CD8-positive, alpha-beta memory T cell (primary cell): ENCODE measurements at regions not wholly inside any gene's neighbourhood (a gene's known extent, or its start where the extent isn't known, plus 50 kb on each side); places are given as distances from the start of the nearest gene placed in this dataset.

Experiments used
- CTCF ChIA-PET: fragments of 350-600 bp; sonication (Branson Sonifier 250); formaldehyde crosslinking; loops from one replicate; lab custom pipeline; 2021; ENCODE audit warnings: antibody characterized with exemption; lab: Charles Lee
- POLR2A ChIA-PET: fragments of 350-600 bp; sonication (Branson Sonifier 250); formaldehyde crosslinking; loops from one replicate; lab custom pipeline; 2021; ENCODE audit warnings: antibody characterized with exemption; lab: Charles Lee
- DNase-seq, 5 donors: peaks; one replicate each; pipeline versions ENCODE4 v3.0.0 to v3.0.0-alpha.2; 2020 to 2022; ENCODE audit warnings: mixed read lengths in 1 of 5
- H3K27ac ChIP-seq: one replicate; pipeline ENCODE4 v1.7.0; 2013; ENCODE audit warnings: low read depth, mild to moderate bottlenecking, low read length, moderate library complexity
- H3K27me3 ChIP-seq: 2 replicates; pipeline ENCODE4 v1.7.0; 2013; ENCODE audit warnings: low read length, mild to moderate bottlenecking; ENCODE audit not compliant: insufficient read depth, poor library complexity, severe bottlenecking
- H3K36me3 ChIP-seq: 2 replicates; pipeline ENCODE4 v1.7.0; 2013; ENCODE audit warnings: mild to moderate bottlenecking, low read length, moderate library complexity; ENCODE audit not compliant: insufficient read depth
- H3K4me1 ChIP-seq: 2 replicates; pipeline ENCODE4 v1.7.0; 2013; ENCODE audit warnings: mild to moderate bottlenecking, low read length, moderate library complexity; ENCODE audit not compliant: insufficient read depth
- H3K4me3 ChIP-seq: 2 replicates; pipeline ENCODE4 v1.7.0; 2013; ENCODE audit warnings: mild to moderate bottlenecking, low read length
- H3K9me3 ChIP-seq: 2 replicates; pipeline ENCODE4 v1.7.0; 2013; ENCODE audit warnings: mild to moderate bottlenecking, low read length
- H3K27ac Mint-ChIP-seq, 8 donors: one replicate each; pipeline ENCODE4 v1.8.0; 2020 to 2021; ENCODE audit warnings: mixed read lengths in 8 of 8, mild to moderate bottlenecking in 6 of 8, inconsistent platforms in 3 of 8, moderate library complexity in 3 of 8
- H3K27me3 Mint-ChIP-seq, 2 donors: one replicate each; pipeline ENCODE4 v1.8.0; 2020 to 2021; ENCODE audit warnings: mixed read lengths in 2 of 2, mild to moderate bottlenecking in 1 of 2, moderate library complexity in 1 of 2
- H3K36me3 Mint-ChIP-seq, 3 donors: one replicate each; pipeline ENCODE4 v1.8.0; 2020 to 2021; ENCODE audit warnings: mixed read lengths in 3 of 3, inconsistent platforms in 1 of 3, mild to moderate bottlenecking in 1 of 3
- H3K4me1 Mint-ChIP-seq, 3 donors: one replicate each; pipeline ENCODE4 v1.8.0; 2020 to 2021; ENCODE audit warnings: mixed read lengths in 3 of 3, inconsistent platforms in 1 of 3, mild to moderate bottlenecking in 1 of 3
- H3K4me3 Mint-ChIP-seq, 7 donors: one replicate each; pipeline ENCODE4 v1.8.0; 2020 to 2021; ENCODE audit warnings: mixed read lengths in 7 of 7, mild to moderate bottlenecking in 6 of 7, moderate library complexity in 4 of 7, inconsistent platforms in 2 of 7
- H3K9me3 Mint-ChIP-seq, 5 donors: one replicate each; pipeline ENCODE4 v1.8.0; 2020 to 2022; ENCODE audit warnings: mixed read lengths in 5 of 5, mild to moderate bottlenecking in 3 of 5, moderate library complexity in 2 of 5, inconsistent platforms in 1 of 5

GRCh38 chr13:73351730-73352129 is 292.9 kb downstream of the KLF5 start:
- H3K27me3 Mint-ChIP-seq = peaks cover 9 to 25% of the 10 kb centered on the region in 2 donors
- no peak overlapping the region for H3K4me3 Mint-ChIP-seq
- H3K4me1 ChIP-seq = no peaks in the 10 kb centered on the region
- no peak overlapping the region for H3K27ac Mint-ChIP-seq
- CTCF ChIA-PET = no interaction called here
- H3K9me3 Mint-ChIP-seq = peaks cover 0 to 6% (median 0%) of the 10 kb centered on the region in 5 donors
- H3K27ac ChIP-seq = no peak overlapping the region
- no peaks in the 10 kb centered on the region for H3K27me3 ChIP-seq
- no peak for DNase-seq
- H3K36me3 ChIP-seq = no peaks in the 10 kb centered on the region
- H3K4me3 ChIP-seq = no peak overlapping the region
- no peaks in the 10 kb centered on the region for H3K36me3 Mint-ChIP-seq
- no peaks in the 10 kb centered on the region for H3K4me1 Mint-ChIP-seq
- POLR2A ChIA-PET = no interaction called here
- no peaks in the 10 kb centered on the region for H3K9me3 ChIP-seq

- Mint-ChIP-seq H3K4me3 (no peak overlapping the region), H3K4me1 (no peaks in the 10 kb centered on the region)
These were observed 282.9 kb downstream of the KLF5 start for GRCh38 chr13:73341748-73342147.

GRCh38 chr13:73340069-73340468 is 281.3 kb downstream of the KLF5 start:
- Mint-ChIP-seq H3K27me3 (peaks cover 0 to 3% of the 10 kb centered on the region in 2 donors), H3K4me1 (no peaks in the 10 kb centered on the region), H3K36me3 (no peaks in the 10 kb centered on the region), H3K9me3 (no peaks in the 10 kb centered on the region), H3K4me3 (no peak overlapping the region), H3K27ac (no peak overlapping the region)
- H3K36me3 ChIP-seq = no peaks in the 10 kb centered on the region
- H3K4me1 ChIP-seq = no peaks in the 10 kb centered on the region
- CTCF ChIA-PET = no interaction called here
- no peak overlapping the region for H3K27ac ChIP-seq
- H3K27me3 ChIP-seq = no peaks in the 10 kb centered on the region
- H3K4me3 ChIP-seq = no peak overlapping the region
- POLR2A ChIA-PET = no interaction called here
- DNase-seq = no peak
- no peaks in the 10 kb centered on the region for H3K9me3 ChIP-seq

More at GRCh38 chr13:73341748-73342147, 282.9 kb downstream of the KLF5 start:
- POLR2A ChIA-PET = no interaction called here
- Mint-ChIP-seq H3K27me3 (peaks cover 0 to 13% of the 10 kb centered on the region in 2 donors), H3K9me3 (no peaks in the 10 kb centered on the region), H3K27ac (no peak overlapping the region), H3K36me3 (no peaks in the 10 kb centered on the region)
- Histone ChIP-seq H3K4me3 (no peak overlapping the region), H3K27ac (no peak overlapping the region), H3K4me1 (no peaks in the 10 kb centered on the region), H3K9me3 (no peaks in the 10 kb centered on the region), H3K36me3 (no peaks in the 10 kb centered on the region), H3K27me3 (no peaks in the 10 kb centered on the region)
- CTCF ChIA-PET = no interaction called here
- no peak for DNase-seq

GRCh38 chr13:73339086-73339485 is 280.3 kb downstream of the KLF5 start:
- Histone ChIP-seq H3K4me1 (no peaks in the 10 kb centered on the region), H3K36me3 (no peaks in the 10 kb centered on the region), H3K27me3 (no peaks in the 10 kb centered on the region), H3K27ac (no peak overlapping the region), H3K9me3 (no peaks in the 10 kb centered on the region), H3K4me3 (no peak overlapping the region)
- H3K4me3 Mint-ChIP-seq = no peak overlapping the region
- ChIA-PET CTCF (no interaction called here), POLR2A (no interaction called here)
- no peaks in the 10 kb centered on the region for H3K4me1 Mint-ChIP-seq
- H3K36me3 Mint-ChIP-seq = no peaks in the 10 kb centered on the region
- no peak overlapping the region for H3K27ac Mint-ChIP-seq
- no peaks in the 10 kb centered on the region for H3K9me3 Mint-ChIP-seq
- DNase-seq = no peak
- peaks cover 0 to 3% of the 10 kb centered on the region in 2 donors for H3K27me3 Mint-ChIP-seq

GRCh38 chr13:73338389-73338788 is 279.6 kb downstream of the KLF5 start:
- Mint-ChIP-seq H3K36me3 (no peaks in the 10 kb centered on the region), H3K9me3 (no peaks in the 10 kb centered on the region), H3K27me3 (no peaks in the 10 kb centered on the region), H3K4me3 (no peak overlapping the region), H3K27ac (no peak overlapping the region), H3K4me1 (no peaks in the 10 kb centered on the region)
- ChIA-PET POLR2A (no interaction called here), CTCF (no interaction called here)
- Histone ChIP-seq H3K9me3 (no peaks in the 10 kb centered on the region), H3K4me3 (no peak overlapping the region), H3K27me3 (no peaks in the 10 kb centered on the region), H3K36me3 (no peaks in the 10 kb centered on the region), H3K27ac (no peak overlapping the region), H3K4me1 (no peaks in the 10 kb centered on the region)
- no peak for DNase-seq

- Mint-ChIP-seq H3K27me3 (no peaks in the 10 kb centered on the region), H3K4me3 (no peak overlapping the region), H3K36me3 (no peaks in the 10 kb centered on the region), H3K4me1 (no peaks in the 10 kb centered on the region), H3K9me3 (no peaks in the 10 kb centered on the region), H3K27ac (no peak overlapping the region)
- Histone ChIP-seq H3K4me1 (no peaks in the 10 kb centered on the region), H3K27ac (no peak overlapping the region), H3K4me3 (no peak overlapping the region), H3K27me3 (no peaks in the 10 kb centered on the region), H3K36me3 (no peaks in the 10 kb centered on the region), H3K9me3 (no peaks in the 10 kb centered on the region)
- CTCF ChIA-PET = no interaction called here
- DNase-seq = no peak
- POLR2A ChIA-PET = no interaction called here
These were observed 278.7 kb downstream of the KLF5 start for GRCh38 chr13:73337532-73337931.

GRCh38 chr13:73336773-73337172 is 278.0 kb downstream of the KLF5 start:
- Mint-ChIP-seq H3K27me3 (no peaks in the 10 kb centered on the region), H3K36me3 (no peaks in the 10 kb centered on the region), H3K4me3 (no peak overlapping the region), H3K4me1 (no peaks in the 10 kb centered on the region), H3K27ac (no peak overlapping the region), H3K9me3 (peaks cover 0 to 5% (median 0%) of the 10 kb centered on the region in 5 donors)
- POLR2A ChIA-PET = no interaction called here
- DNase-seq = no peak
- no peak overlapping the region for H3K4me3 ChIP-seq
- H3K27ac ChIP-seq = no peak overlapping the region
- H3K27me3 ChIP-seq = no peaks in the 10 kb centered on the region
- CTCF ChIA-PET = no interaction called here
- H3K36me3 ChIP-seq = no peaks in the 10 kb centered on the region
- H3K9me3 ChIP-seq = no peaks in the 10 kb centered on the region
- no peaks in the 10 kb centered on the region for H3K4me1 ChIP-seq

GRCh38 chr13:73335944-73336343 is 277.1 kb downstream of the KLF5 start:
- CTCF ChIA-PET = no interaction called here
- no peak overlapping the region for H3K4me3 ChIP-seq

GRCh38 chr13:73335210-73335609 is 276.4 kb downstream of the KLF5 start:
- H3K9me3 Mint-ChIP-seq = peaks cover 0 to 5% (median 0%) of the 10 kb centered on the region in 5 donors
- H3K4me1 ChIP-seq = no peaks in the 10 kb centered on the region
- H3K36me3 Mint-ChIP-seq = no peaks in the 10 kb centered on the region
- no peaks in the 10 kb centered on the region for H3K36me3 ChIP-seq
- DNase-seq = no peak
- no peak overlapping the region for H3K27ac ChIP-seq
- CTCF ChIA-PET = no interaction called here
- H3K9me3 ChIP-seq = no peaks in the 10 kb centered on the region
- POLR2A ChIA-PET = no interaction called here
- H3K27me3 ChIP-seq = no peaks in the 10 kb centered on the region
- no peak overlapping the region for H3K27ac Mint-ChIP-seq
- no peak overlapping the region for H3K4me3 Mint-ChIP-seq
- H3K4me1 Mint-ChIP-seq = no peaks in the 10 kb centered on the region
- H3K4me3 ChIP-seq = no peak overlapping the region
- H3K27me3 Mint-ChIP-seq = no peaks in the 10 kb centered on the region

More at GRCh38 chr13:73335944-73336343, 277.1 kb downstream of the KLF5 start:
- POLR2A ChIA-PET = no interaction called here
- Histone ChIP-seq H3K36me3 (no peaks in the 10 kb centered on the region), H3K9me3 (no peaks in the 10 kb centered on the region), H3K4me1 (no peaks in the 10 kb centered on the region), H3K27ac (no peak overlapping the region), H3K27me3 (no peaks in the 10 kb centered on the region)
- Mint-ChIP-seq H3K27me3 (no peaks in the 10 kb centered on the region), H3K27ac (no peak overlapping the region), H3K4me3 (no peak overlapping the region), H3K36me3 (no peaks in the 10 kb centered on the region), H3K9me3 (peaks cover 0 to 5% (median 0%) of the 10 kb centered on the region in 5 donors), H3K4me1 (no peaks in the 10 kb centered on the region)
- DNase-seq = no peak
